Stomach (tissue), 8 donors: ENCODE measurements at regions not wholly inside any gene's neighbourhood (a gene's known extent, or its start where the extent isn't known, plus 50 kb on each side); places are given as distances from the start of the nearest gene placed in this dataset.

ENCODE experiments used
- DNase-seq, 2 donors: peaks; one replicate each; pipeline versions ENCODE4 v3.0.0 to v3.0.0-alpha.2; 2013 to 2019
- H3K27ac ChIP-seq, 5 donors: fragments of 200-600 bp in 4 of 5; sonication (generic) in 4 of 5; one replicate each; pipeline ENCODE4 v1.5.1; 2013 to 2019; ENCODE audit warnings: mild to moderate bottlenecking in 1 of 5, moderate library complexity in 1 of 5
- H3K27me3 ChIP-seq, 3 donors: fragments of 200-600 bp; sonication (generic); one replicate each; pipeline ENCODE4 v1.5.1; 2017 to 2019; ENCODE audit warnings: mixed run types in 1 of 3
- H3K36me3 ChIP-seq, 4 donors: fragments of 200-600 bp; sonication (generic); 1 replicate in 3 of 4; 2 replicates in 1 of 4; pipeline ENCODE4 v1.5.1; 2016 to 2019
- H3K4me1 ChIP-seq, 4 donors: fragments of 200-600 bp; sonication (generic); one replicate each; pipeline ENCODE4 v1.5.1; 2016 to 2019
- H3K4me3 ChIP-seq, 4 donors: fragments of 200-600 bp; sonication (generic) in 3 of 4; one replicate each; pipeline ENCODE4 v1.5.1; 2016 to 2019; ENCODE audit warnings: mild to moderate bottlenecking in 1 of 4
- H3K9me3 ChIP-seq, 4 donors: fragments of 200-600 bp; sonication (generic); one replicate each; pipeline ENCODE4 v1.5.1; 2016 to 2019
- CTCF ChIP-seq, 7 experiments: fragments of 450-650 bp in 4 of 7; fragments of 200-600 bp in 3 of 7; sonication (generic) in 3 of 7; IDR thresholded peaks; one replicate each; pipeline ENCODE4 v1.5.1; 2016 to 2019; ENCODE audit warnings: antibody characterized with exemption in 7 of 7, control low read depth in 2 of 7, mild to moderate bottlenecking in 1 of 7
- EP300 ChIP-seq: sonication (generic); formaldehyde crosslinking; IDR thresholded peaks from one replicate; pipeline ENCODE4 v1.6.1; 2017; ENCODE audit warnings: antibody characterized with exemption
- POLR2A ChIP-seq, 4 donors: fragments of 450-650 bp; IDR thresholded peaks; one replicate each; pipeline ENCODE4 v1.6.1; 2016; ENCODE audit warnings: antibody characterized with exemption in 4 of 4, control low read depth in 2 of 4, mild to moderate bottlenecking in 1 of 4, moderate library complexity in 1 of 4
- POLR2AphosphoS5 ChIP-seq, 3 donors: sonication (generic); formaldehyde crosslinking; IDR thresholded peaks; one replicate each; pipeline ENCODE4 v1.6.1; 2016; ENCODE audit warnings: antibody characterized with exemption in 3 of 3
- WGBS, 5 donors: extraction: QIAGEN DNeasy Blood & Tissue Kit in 3 of 5; methylation state at CpG; one replicate each; pipeline versions ENCODE4 v1.1.5 to v1.1.7; 2013 to 2018; 5-methylcytosine and 5-hydroxymethylcytosine counted together
- intact Hi-C: fragments of 100-400 bp; cut with DNase I; formaldehyde crosslinking; loops from one replicate; pipeline ENCODE4 v1.15.1; 2023; ENCODE audit warnings: low total_unique reads
- donor health status: healthy with polysubstance abuse.
- donor health status: Bipolar disorder and iron deficiency.
- donor health status: healthy.

- Histone ChIP-seq H3K27ac (no peak overlapping the region), H3K9me3 (no peaks in the 10 kb centered on the region), H3K27me3 (no peaks in the 10 kb centered on the region), H3K36me3 (no peaks in the 10 kb centered on the region), H3K4me1 (peaks cover 0 to 21% (median 10%) of the 10 kb centered on the region in 4 donors), H3K4me3 (no peak overlapping the region)
- intact Hi-C loops, result no loop called here
- TF ChIP-seq CTCF (IDR thresholded peaks at IDR 0.05), result no peak
- TF ChIP-seq EP300, result no peak
- no peak for TF ChIP-seq POLR2AphosphoS5 (IDR thresholded peaks at IDR 0.05)
- no peak for TF ChIP-seq POLR2A (IDR thresholded peaks at IDR 0.05)
- WGBS, 5 donors, result 76 to 85% (median 82%) methylated on average over 2 of the region's 2 CpGs
- no peak for DNase-seq
Observed at GRCh38 chr2:160912276-160912675, 248.0 kb upstream of the TANK start.

- no peak overlapping the region for H3K27ac ChIP-seq
- no peaks in the 10 kb centered on the region for H3K9me3 ChIP-seq
- peaks cover 0 to 21% (median 10%) of the 10 kb centered on the region in 4 donors for H3K4me1 ChIP-seq
- DNase-seq, result no peak
- intact Hi-C loops, result no loop called here
- no peak overlapping the region for H3K4me3 ChIP-seq
- H3K36me3 ChIP-seq, result no peaks in the 10 kb centered on the region
- TF ChIP-seq POLR2A (IDR thresholded peaks at IDR 0.05) (no peak), POLR2AphosphoS5 (IDR thresholded peaks at IDR 0.05) (no peak), CTCF (IDR thresholded peaks at IDR 0.05) (no peak)
- 96 to 100% (median 100%) methylated on average over 1 of the region's 1 CpG for WGBS, 5 donors
- no peaks in the 10 kb centered on the region for H3K27me3 ChIP-seq
Observed at GRCh38 chr2:160913323-160913722, 246.9 kb upstream of the TANK start.

GRCh38 chr2:160914217-160914616 lies 246.0 kb upstream of the TANK start:
- Histone ChIP-seq H3K9me3 (no peaks in the 10 kb centered on the region), H3K4me1 (peaks cover 0 to 27% (median 10%) of the 10 kb centered on the region in 4 donors), H3K27me3 (no peaks in the 10 kb centered on the region), H3K4me3 (no peak overlapping the region), H3K27ac (no peak overlapping the region), H3K36me3 (no peaks in the 10 kb centered on the region)
- TF ChIP-seq POLR2AphosphoS5 (IDR thresholded peaks at IDR 0.05) (no peak), CTCF (IDR thresholded peaks at IDR 0.05) (no peak), POLR2A (IDR thresholded peaks at IDR 0.05) (no peak), EP300 (no peak)
- intact Hi-C loops, result no loop called here
- no peak for DNase-seq

- H3K9me3 ChIP-seq, result no peaks in the 10 kb centered on the region
- 89 to 100% (median 97%) methylated on average over 1 of the region's 1 CpG for WGBS, 5 donors
- no peaks in the 10 kb centered on the region for H3K27me3 ChIP-seq
- no peak for TF ChIP-seq POLR2AphosphoS5 (IDR thresholded peaks at IDR 0.05)
- TF ChIP-seq CTCF (IDR thresholded peaks at IDR 0.05), result no peak
- no peak for TF ChIP-seq POLR2A (IDR thresholded peaks at IDR 0.05)
- peaks cover 0 to 24% (median 3%) of the 10 kb centered on the region in 4 donors for H3K4me1 ChIP-seq
- H3K4me3 ChIP-seq, result no peak overlapping the region
- H3K27ac ChIP-seq, result no peak overlapping the region
- no peak for DNase-seq
- intact Hi-C loops, result no loop called here
- H3K36me3 ChIP-seq, result no peaks in the 10 kb centered on the region
Observed at GRCh38 chr2:160916300-160916699, 243.9 kb upstream of the TANK start.
